GM23338 (cell line): ENCODE measurements at regions not wholly inside any gene's neighbourhood (a gene's known extent, or its start where the extent isn't known, plus 50 kb on each side); places are given as distances from the start of the nearest gene placed in this dataset.
A peak's percentile ranks its signal among the peaks of the same experiment; 100 is the strongest.

Source experiments
- ATAC-seq: fragments of 200-7000 bp; cut with Tn5 transposase; 3 replicates; pipeline ENCODE4 v1.9.1; 2020
- DNase-seq: peaks from one replicate; pipeline ENCODE4 v3.0.0-alpha.2; 2015; ENCODE audit warnings: low spot score
- H2AFZ ChIP-seq: fragments of 200-600 bp; sonication (generic); 2 replicates; pipeline ENCODE4 v1.8.0; 2016; ENCODE audit warnings: antibody characterized with exemption, mild to moderate bottlenecking, moderate library complexity
- H3F3A ChIP-seq: fragments of 200-600 bp; sonication (generic); replicated peaks from 2 replicates; pipeline ENCODE4 v1.8.0; 2017; ENCODE audit warnings: antibody characterized with exemption, mixed run types, low read depth
- H3K27ac ChIP-seq: fragments of 200-600 bp; sonication (generic); 2 replicates; pipeline ENCODE4 v1.6.1; 2016; ENCODE audit warnings: low read depth
- H3K27me3 ChIP-seq: fragments of 200-600 bp; sonication (generic); 2 replicates; pipeline ENCODE4 v1.8.0; 2016; ENCODE audit warnings: mild to moderate bottlenecking, mixed run types, moderate library complexity; ENCODE audit not compliant: insufficient read depth
- H3K36me3 ChIP-seq: fragments of 200-600 bp; sonication (generic); 2 replicates; pipeline ENCODE4 v1.8.0; 2016; ENCODE audit warnings: mild to moderate bottlenecking; ENCODE audit not compliant: insufficient read depth
- H3K4me1 ChIP-seq: fragments of 200-600 bp; sonication (generic); 2 replicates; pipeline ENCODE4 v1.8.0; 2016; ENCODE audit warnings: mild to moderate bottlenecking, moderate library complexity; ENCODE audit not compliant: insufficient read depth
- H3K4me2 ChIP-seq: fragments of 200-600 bp; sonication (generic); 2 replicates; pipeline ENCODE4 v1.7.1; 2017; ENCODE audit warnings: mixed run types
- H3K4me3 ChIP-seq: fragments of 200-600 bp; sonication (generic); 2 replicates; pipeline ENCODE4 v1.6.1; 2016; ENCODE audit warnings: mixed run types
- H3K79me2 ChIP-seq: fragments of 200-600 bp; sonication (generic); replicated peaks from 2 replicates; pipeline ENCODE4 v1.8.0; 2017; ENCODE audit warnings: mild to moderate bottlenecking; ENCODE audit not compliant: insufficient read depth
- H3K9me2 ChIP-seq: fragments of 200-600 bp; sonication (generic); 2 replicates; pipeline ENCODE4 v1.8.0; 2017; ENCODE audit not compliant: insufficient read depth
- H4K20me1 ChIP-seq: fragments of 200-600 bp; sonication (generic); replicated peaks from 2 replicates; pipeline ENCODE4 v1.8.0; 2017; ENCODE audit warnings: mild to moderate bottlenecking; ENCODE audit not compliant: insufficient read depth
- H3K27ac Mint-ChIP-seq: 2 replicates; pipeline ENCODE4 v1.8.0; 2020; ENCODE audit warnings: inconsistent platforms, mild to moderate bottlenecking, moderate library complexity, mixed read lengths
- H3K27me3 Mint-ChIP-seq: 3 replicates; pipeline ENCODE4 v1.8.0; 2022; ENCODE audit warnings: low read depth, mild to moderate bottlenecking, moderate library complexity, mixed read lengths, inconsistent platforms; ENCODE audit not compliant: insufficient read depth, poor library complexity
- H3K36me3 Mint-ChIP-seq: 3 replicates; pipeline ENCODE4 v1.8.0; 2021; ENCODE audit warnings: low read depth, mild to moderate bottlenecking, inconsistent platforms, moderate library complexity, mixed read lengths
- H3K4me1 Mint-ChIP-seq: 3 replicates; pipeline ENCODE4 v1.8.0; 2020; ENCODE audit warnings: mild to moderate bottlenecking, inconsistent platforms, mixed read lengths
- H3K4me3 Mint-ChIP-seq: 3 replicates; pipeline ENCODE4 v1.8.0; 2021; ENCODE audit warnings: moderate library complexity, mild to moderate bottlenecking, inconsistent platforms, mixed read lengths
- H3K9me3 Mint-ChIP-seq: 3 replicates; pipeline ENCODE4 v1.8.0; 2020; ENCODE audit warnings: moderate library complexity, mild to moderate bottlenecking, inconsistent platforms, mixed read lengths
- CREB1 ChIP-seq: fragments of 250-450 bp; sonication (Bioruptor Pico); IDR thresholded peaks from 2 replicates; pipeline ENCODE4 v1.5.0; 2020; ENCODE audit warnings: low read depth, mild to moderate bottlenecking, moderate library complexity
- ETS1 ChIP-seq: IDR thresholded peaks from 2 replicates; pipeline ENCODE4 v1.6.1; 2016; ENCODE audit warnings: antibody characterized with exemption
- EZH2 ChIP-seq: fragments of 200-600 bp; sonication (generic); IDR thresholded peaks from one replicate; pipeline ENCODE4 v1.8.0; 2017; ENCODE audit warnings: antibody characterized with exemption, mild to moderate bottlenecking, low read depth; ENCODE audit not compliant: unreplicated experiment
- NANOG ChIP-seq: IDR thresholded peaks from 2 replicates; pipeline ENCODE4 v1.6.1; 2016; ENCODE audit warnings: antibody characterized with exemption, borderline replicate concordance
- POLR2AphosphoS5 ChIP-seq: IDR thresholded peaks from 2 replicates; pipeline ENCODE4 v1.6.1; 2016; ENCODE audit warnings: antibody characterized with exemption, low read depth
- STAT1 ChIP-seq: IDR thresholded peaks from one replicate; pipeline ENCODE4 v1.6.1; 2016; ENCODE audit warnings: antibody characterized with exemption; ENCODE audit not compliant: unreplicated experiment
- ZNF462 ChIP-seq: fragments of 250-450 bp; sonication (Bioruptor Pico); IDR thresholded peaks from 2 replicates; pipeline ENCODE4 v1.5.0; 2020; ENCODE audit warnings: mild to moderate bottlenecking, moderate library complexity

- Mint-ChIP-seq H3K27me3 (peaks cover 4% of the 10 kb centered on the region), H3K36me3 (no peaks in the 10 kb centered on the region), H3K27ac (no peak overlapping the region; the same call in 1 of the 2 replicates), H3K4me3 (no peak overlapping the region), H3K4me1 (peaks cover 35% of the 10 kb centered on the region), H3K9me3 (no peaks in the 10 kb centered on the region)
- Histone ChIP-seq H3K4me1 (peaks cover 29% of the 10 kb centered on the region), H3K79me2 (no peaks in the 10 kb centered on the region), H3K27ac (no peak overlapping the region), H3K36me3 (no peaks in the 10 kb centered on the region), H3K4me2 (no peak overlapping the region), H2AFZ (peak overlapping the region; percentile 67), H3K9me2 (peaks cover 21% of the 10 kb centered on the region; the same call in 1 of the 2 replicates), H3K4me3 (no peak overlapping the region), H3F3A (no peaks in the 10 kb centered on the region; the same call in 1 of the 2 replicates), H4K20me1 (no peaks in the 10 kb centered on the region), H3K27me3 (no peaks in the 10 kb centered on the region)
- ATAC-seq (no peak), DNase-seq (no peak)
- TF ChIP-seq EZH2, result no peak
- no peak for TF ChIP-seq POLR2AphosphoS5
- no peak for TF ChIP-seq ETS1
- no peak for TF ChIP-seq NANOG
- no peak for TF ChIP-seq ZNF462 (CRISPR knock-in tag)
- TF ChIP-seq STAT1, result no peak
- TF ChIP-seq CREB1 (CRISPR knock-in tag), result no peak
Measured at GRCh38 chr9:109557481-109557880, 59.4 kb upstream of the PTPN3 start.
